Urinary bladder (tissue), 3 donors: ENCODE measurements at regions not wholly inside any gene's neighbourhood (a gene's known extent, or its start where the extent isn't known, plus 50 kb on each side); places are given as distances from the start of the nearest gene placed in this dataset.
A peak's percentile ranks its signal among the peaks of the same experiment; 100 is the strongest.
"Not testable (repeated sequence)": the region's sequence is repeated elsewhere in the genome, so short reads cannot be mapped to it uniquely, and the experiment has no call there.

Source experiments
- DNase-seq: peaks from one replicate; pipeline ENCODE4 v3.0.0-alpha.2; 2015; ENCODE audit errors: extremely low spot score
- H3K27ac ChIP-seq: one replicate; pipeline ENCODE4 v1.5.1; 2013; ENCODE audit warnings: low read depth, mild to moderate bottlenecking, moderate library complexity
- H3K36me3 ChIP-seq: one replicate; pipeline ENCODE4 v1.6.1; 2013; ENCODE audit warnings: mild to moderate bottlenecking, moderate library complexity; ENCODE audit not compliant: insufficient read depth
- H3K4me1 ChIP-seq: one replicate; pipeline ENCODE4 v1.6.1; 2013; ENCODE audit warnings: mild to moderate bottlenecking, moderate library complexity; ENCODE audit not compliant: insufficient read depth
- H3K4me3 ChIP-seq: one replicate; pipeline ENCODE4 v1.5.1; 2013; ENCODE audit warnings: low read depth, low read length
- WGBS: extraction: QIAGEN DNeasy Blood & Tissue Kit; methylation state at CpG from one replicate; pipeline ENCODE4 v1.1.7; 2013; 5-methylcytosine and 5-hydroxymethylcytosine counted together
- donor health status: healthy with polysubstance abuse.
- donor health status: healthy.

DNA sequence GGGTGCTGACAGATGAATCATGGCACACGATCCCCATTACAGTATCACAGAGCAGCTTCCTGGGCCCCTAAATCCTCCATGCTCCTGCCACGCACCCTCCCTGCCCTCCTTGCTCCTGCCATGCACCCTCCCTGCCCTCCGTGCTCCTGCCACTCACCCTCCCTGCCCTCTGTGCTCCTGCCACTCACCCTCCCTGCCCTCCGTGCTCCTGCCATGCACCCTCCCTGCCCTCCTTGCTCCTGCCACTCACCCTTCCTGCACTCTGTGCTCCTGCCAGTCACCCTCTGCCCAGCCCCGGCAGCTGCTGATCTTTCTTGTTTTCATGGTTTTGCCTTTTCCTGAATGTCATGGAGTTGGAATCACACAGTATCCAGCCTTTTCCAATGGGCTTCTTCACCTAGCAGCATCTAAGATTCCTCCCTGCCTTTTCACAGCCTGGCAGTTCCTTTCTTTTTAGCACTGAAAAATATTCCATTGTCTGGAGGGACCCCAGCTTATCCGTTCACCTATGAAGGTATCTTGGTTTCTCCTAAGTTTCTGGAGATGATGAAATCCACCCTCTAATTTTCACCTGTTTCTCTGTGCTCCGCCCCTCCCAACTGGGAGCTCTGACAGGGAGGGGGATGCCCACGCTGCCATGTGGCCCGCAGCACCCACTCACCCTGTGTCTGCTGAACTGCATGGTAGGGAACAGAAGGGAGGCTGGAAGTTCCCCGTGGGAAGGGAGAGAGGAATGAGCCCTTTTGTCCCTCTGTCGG, 142.3 kb downstream of the NPIPB11 start:
- DNase-seq, H3K4me3 ChIP-seq, H3K4me1 ChIP-seq, H3K36me3 ChIP-seq, H3K27ac ChIP-seq: not testable (repeated sequence)
- WGBS = 66% methylated on average over 11 of the region's 11 CpGs

DNA sequence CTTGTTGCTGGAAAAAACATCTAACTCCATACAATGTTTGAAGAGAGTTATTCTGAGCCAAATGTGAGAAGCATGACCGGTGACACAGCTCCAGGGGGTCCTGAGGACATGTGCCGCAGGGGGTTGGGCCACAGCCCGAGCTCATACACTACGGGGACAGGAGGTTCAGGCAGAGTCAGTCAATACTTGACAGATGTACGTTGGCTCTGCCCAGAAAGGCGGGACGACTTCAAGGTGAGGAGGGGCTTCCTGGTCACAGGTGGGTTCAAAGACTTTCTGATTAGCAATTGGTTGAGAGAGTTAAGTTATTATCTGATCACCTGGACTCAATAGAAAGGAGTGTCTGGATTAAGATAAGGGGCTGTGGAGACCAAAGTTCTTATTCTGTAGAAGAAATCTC, 143.8 kb downstream of the NPIPB11 start:
- H3K4me1 ChIP-seq, DNase-seq, H3K27ac ChIP-seq, H3K36me3 ChIP-seq, H3K4me3 ChIP-seq: not testable (repeated sequence)
- 87% methylated on average over 7 of the region's 7 CpGs for WGBS

DNA sequence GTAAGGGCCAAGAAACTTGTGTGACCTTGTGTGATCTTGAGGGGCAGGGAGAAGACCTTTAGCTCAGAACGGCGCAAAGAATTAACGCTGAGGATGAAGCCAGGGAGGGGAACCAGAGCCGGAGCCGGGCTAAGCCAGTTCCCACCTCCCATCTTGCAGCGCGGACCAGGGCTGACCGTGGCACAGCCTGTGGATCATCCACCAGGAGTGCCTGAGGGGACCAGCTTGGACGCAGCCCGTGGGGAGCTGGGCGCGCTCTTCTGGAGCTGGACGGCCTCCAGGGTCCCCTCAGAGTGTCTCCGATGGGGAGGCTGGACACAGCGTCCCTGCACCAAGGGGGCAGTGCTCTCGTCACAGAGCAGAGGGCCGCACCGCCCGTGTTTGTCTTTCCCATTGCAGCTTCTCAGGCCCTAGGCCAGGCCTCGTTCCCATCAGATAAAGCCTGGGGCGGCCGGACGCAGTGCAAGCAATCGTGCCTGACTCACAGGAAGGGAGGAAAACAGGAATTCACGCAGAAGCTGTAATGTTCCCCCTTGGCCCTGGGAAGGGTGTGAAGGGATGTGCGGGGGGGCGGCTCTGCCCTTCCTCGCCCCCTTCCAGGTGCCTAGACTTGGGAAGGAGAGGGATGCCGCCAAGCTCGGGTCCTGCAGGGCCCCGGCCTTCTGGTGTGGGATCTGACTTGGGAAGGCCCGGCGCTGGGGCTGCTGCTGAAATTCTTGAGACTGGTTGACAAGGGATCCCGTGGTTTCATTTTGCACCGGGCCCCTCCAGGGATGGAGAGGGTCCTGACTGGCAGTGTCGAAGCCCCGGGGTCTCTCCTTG, 144.9 kb downstream of the NPIPB11 start:
- H3K4me3 ChIP-seq, H3K4me1 ChIP-seq, H3K36me3 ChIP-seq, DNase-seq: not testable (repeated sequence)
- 19% methylated on average over 32 of the region's 37 CpGs for WGBS
- peak overlapping the region; percentile 73 for H3K27ac ChIP-seq

DNA sequence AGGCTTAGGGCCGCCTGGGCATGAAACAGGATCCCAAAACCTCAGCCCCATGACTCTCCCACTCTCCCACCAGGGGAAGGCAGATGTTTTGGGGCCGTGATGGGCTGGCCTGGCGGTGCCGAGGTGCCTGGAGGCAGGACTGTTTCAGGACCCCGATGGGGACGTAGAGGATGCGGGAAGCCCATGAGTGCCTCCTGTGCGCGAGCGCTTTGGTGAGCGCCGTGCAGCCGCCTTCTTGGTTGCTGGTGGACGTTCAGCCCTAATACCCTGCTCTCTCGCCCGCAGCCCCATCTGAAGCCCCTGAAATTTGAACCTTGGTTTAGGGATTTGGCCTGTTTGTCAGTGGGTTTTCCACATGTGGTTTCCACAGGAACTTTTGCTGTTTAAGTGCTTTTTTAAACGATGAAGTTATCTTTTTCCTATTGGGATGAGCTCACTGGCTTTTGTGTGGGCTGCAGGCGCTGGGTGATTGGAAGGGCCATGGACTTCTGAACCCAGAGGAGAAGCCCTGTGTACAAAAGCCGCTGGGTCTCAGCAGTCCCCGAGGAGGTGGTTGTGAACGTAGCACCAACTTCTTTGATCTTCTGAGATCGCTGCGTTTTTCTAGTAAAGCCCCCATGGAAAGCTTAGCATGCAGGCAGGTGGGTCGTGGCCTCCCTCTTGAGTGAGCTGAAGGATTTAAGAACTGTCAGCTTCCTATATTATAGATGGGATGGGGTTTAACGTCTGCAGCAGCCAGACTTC, 145.7 kb downstream of the NPIPB11 start:
- H3K4me1 ChIP-seq, H3K4me3 ChIP-seq, H3K27ac ChIP-seq, DNase-seq, H3K36me3 ChIP-seq: not testable (repeated sequence)
- WGBS = 71% methylated on average over 25 of the region's 25 CpGs

DNA sequence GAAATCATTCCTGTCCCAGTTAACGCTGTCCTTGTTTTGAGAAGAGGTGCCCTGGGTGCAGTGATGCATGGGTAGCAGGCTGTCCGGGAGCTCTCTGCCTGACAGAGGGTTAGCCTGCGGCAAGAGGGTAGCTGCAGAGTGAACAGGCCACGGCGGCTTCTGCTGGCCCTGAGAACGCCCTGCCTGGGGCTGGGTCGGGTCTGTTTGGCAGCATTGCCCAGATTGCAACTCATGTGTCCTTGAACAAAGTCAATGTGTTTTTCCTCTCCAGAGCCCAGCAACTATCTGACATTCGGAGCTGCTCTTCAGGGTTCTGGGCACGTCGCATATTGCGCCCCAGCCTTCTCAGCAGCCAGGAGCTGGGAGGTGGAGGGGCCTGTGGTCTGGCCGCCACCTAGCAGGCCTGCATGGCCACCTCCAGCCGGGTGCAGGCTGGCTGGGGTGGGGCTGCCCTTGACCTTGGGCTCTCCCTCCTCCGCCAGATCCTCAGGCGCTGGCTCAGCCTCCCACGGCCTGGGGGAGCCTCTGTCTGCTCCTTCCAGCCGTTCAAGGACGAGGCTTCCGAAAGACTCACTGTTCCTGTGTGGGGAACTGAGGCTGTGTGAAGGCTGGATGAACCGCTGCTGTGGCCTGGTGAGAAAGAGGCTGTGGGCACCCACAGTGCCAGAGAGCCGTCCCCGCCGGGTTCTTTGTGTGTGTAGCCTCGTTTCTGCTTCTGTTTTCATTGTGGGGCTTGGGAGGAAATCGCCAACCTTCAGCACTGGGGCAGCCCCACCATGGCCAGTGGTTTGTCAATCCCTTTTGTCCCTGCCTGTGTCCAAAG, 146.7 kb downstream of the NPIPB11 start:
- H3K4me3 ChIP-seq, DNase-seq, H3K4me1 ChIP-seq, H3K36me3 ChIP-seq: not testable (repeated sequence)
- peak overlapping the region; percentile 38 for H3K27ac ChIP-seq
- 68% methylated on average over 25 of the region's 25 CpGs for WGBS

DNA sequence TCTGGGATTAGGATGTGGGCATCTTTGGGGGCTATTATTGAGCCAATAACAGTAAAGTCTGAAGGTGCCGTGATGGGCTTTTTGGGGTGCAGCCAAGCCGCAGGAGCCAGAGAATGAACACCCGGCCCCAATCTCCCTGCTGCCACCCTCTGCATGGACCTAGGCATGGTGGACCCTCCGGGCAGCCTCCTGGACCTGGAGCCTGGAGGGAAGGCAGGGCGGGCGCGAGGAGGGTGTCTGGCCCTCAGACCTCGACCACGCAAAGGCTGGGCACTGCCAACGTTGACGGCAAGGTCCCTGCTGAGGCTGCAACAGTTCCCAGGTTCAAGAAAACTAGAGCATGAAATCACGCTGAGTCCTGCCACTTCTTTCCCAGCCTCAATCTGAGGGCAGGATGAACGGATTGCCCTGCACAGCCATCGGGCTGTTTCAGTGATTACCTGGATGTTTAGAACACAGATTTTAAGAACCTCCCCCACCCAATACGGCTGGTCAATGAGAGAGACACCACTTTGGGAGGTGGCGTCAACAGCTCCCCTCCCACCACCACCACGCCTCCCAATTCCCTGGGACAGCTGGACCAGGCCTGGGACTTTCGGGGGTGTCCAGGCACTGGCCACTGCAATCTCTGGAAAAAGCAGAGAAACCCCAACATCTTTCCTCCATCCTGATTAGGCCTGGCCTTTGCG, 147.4 kb downstream of the NPIPB11 start:
- H3K4me1 ChIP-seq, H3K4me3 ChIP-seq, H3K36me3 ChIP-seq, DNase-seq, H3K27ac ChIP-seq: not testable (repeated sequence)
- 92% methylated on average over 19 of the region's 19 CpGs for WGBS

DNA sequence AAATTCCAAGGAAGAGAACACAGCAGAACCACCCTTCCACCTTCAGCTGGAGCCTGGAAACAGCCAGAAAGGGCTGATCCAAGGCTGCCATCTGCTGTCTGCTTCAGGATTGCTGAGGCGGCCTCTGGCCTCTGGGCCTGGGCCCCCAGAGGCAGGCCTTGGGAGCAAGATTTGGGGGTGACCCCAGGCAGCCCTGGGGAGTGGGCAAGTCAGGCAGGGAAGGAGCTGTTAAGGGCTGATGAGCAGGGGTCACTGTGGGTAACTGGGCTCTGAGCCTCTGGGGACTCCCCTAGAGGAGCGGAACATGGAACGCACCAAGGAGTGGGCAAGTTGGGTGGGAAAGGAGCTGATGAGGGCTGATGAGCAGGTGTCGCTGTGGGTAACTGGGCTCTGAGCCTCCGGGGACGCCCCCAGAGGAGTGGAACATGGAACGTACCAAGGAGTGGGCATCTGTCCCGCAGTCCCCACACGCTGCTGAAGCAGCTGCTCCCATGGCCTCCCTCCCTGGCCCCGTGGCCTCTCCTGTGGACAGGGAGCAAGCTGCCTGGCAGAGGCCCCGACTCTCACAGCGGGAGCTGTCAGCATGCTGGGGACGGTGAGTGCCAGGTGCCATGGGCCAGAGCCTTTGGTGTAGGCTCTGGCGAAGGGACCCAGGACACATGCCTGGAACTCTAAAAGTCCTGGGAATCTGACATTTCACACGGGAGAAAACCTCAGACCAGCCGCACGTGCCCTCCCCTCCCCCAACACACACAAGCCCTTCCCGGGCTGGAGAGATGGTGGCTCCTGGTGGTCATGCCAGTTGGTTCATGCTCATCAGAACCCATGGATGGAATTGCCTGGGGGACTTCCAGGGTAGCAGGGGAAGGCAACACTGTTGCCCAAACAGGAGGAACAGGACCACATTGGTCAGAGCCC, 148.8 kb downstream of the NPIPB11 start:
- not testable (repeated sequence) for DNase-seq, H3K36me3 ChIP-seq, H3K4me1 ChIP-seq, H3K4me3 ChIP-seq, H3K27ac ChIP-seq
- 86% methylated on average over 18 of the region's 18 CpGs for WGBS

DNA sequence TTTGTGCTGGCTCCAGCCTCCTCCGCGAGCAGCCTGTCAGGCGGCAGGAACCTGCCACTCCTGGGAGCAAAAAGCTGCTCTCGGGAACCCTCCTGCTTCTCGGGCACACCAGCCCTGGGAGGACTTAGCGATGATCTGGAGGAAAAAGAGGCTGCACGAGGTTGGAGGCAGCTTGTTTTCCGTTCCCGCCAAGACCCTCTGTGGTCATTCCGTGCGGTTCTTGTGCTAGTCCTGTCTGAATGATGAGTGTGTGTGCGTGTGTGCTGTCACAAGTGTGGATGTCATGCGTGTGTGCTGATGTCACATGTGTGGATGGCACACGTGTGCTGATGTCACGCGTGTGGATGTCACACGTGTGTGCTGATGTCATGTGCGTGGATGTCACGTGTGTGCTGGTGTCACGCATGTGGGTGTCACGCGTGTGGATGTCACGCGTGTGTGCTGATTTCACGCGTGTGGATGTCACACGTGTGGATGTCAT, 150.0 kb downstream of the NPIPB11 start:
- H3K27ac ChIP-seq = no peak overlapping the region
- H3K4me3 ChIP-seq = no peak overlapping the region
- WGBS = 91% methylated on average over 27 of the region's 27 CpGs
- H3K4me1 ChIP-seq = no peaks in the 10 kb centered on the region
- no peak for DNase-seq
- no peaks in the 10 kb centered on the region for H3K36me3 ChIP-seq

DNA sequence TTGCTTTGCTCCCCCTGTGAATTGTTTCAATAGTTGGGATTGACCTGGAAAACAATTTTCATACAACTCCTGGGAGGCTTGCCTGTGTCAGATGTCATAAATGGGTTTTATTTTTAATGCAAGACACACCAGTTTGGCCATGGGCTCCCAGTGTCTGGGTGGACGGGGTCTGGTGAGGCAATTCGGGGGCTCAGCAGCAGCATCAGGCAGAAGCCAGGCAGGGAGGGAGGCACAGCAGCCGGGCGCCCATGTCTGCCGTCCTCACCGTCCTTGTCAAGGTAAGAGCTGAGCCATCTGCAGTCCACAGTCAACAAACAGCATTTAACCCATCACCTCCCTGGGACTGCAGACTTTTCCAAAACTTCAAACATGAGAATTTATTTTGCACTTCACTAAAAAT, 150.6 kb downstream of the NPIPB11 start:
- DNase-seq = not testable (repeated sequence)

DNA sequence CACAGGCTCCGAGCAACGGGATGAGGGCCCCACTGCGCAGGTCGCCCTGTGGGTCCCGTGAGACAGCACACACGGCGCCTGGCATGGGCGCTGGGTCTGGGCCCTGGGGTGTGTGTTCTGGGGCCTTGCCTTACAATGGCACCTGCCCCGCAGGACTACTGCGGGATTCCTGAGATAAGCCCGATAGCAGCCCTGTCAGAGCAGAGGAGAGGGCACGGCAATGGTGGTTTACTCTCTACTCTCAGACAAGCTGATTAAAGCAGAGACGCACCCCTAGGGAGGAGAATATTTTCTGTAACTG, 151.1 kb downstream of the NPIPB11 start:
- H3K27ac ChIP-seq, H3K4me3 ChIP-seq, H3K36me3 ChIP-seq, DNase-seq, H3K4me1 ChIP-seq: not testable (repeated sequence)
- 76% methylated on average over 13 of the region's 13 CpGs for WGBS

More for the DNA sequence above, 150.6 kb downstream of the NPIPB11 start:
- not testable (repeated sequence) for H3K27ac ChIP-seq, H3K36me3 ChIP-seq, H3K4me3 ChIP-seq, H3K4me1 ChIP-seq
- 56% methylated on average over 6 of the region's 6 CpGs for WGBS

DNA sequence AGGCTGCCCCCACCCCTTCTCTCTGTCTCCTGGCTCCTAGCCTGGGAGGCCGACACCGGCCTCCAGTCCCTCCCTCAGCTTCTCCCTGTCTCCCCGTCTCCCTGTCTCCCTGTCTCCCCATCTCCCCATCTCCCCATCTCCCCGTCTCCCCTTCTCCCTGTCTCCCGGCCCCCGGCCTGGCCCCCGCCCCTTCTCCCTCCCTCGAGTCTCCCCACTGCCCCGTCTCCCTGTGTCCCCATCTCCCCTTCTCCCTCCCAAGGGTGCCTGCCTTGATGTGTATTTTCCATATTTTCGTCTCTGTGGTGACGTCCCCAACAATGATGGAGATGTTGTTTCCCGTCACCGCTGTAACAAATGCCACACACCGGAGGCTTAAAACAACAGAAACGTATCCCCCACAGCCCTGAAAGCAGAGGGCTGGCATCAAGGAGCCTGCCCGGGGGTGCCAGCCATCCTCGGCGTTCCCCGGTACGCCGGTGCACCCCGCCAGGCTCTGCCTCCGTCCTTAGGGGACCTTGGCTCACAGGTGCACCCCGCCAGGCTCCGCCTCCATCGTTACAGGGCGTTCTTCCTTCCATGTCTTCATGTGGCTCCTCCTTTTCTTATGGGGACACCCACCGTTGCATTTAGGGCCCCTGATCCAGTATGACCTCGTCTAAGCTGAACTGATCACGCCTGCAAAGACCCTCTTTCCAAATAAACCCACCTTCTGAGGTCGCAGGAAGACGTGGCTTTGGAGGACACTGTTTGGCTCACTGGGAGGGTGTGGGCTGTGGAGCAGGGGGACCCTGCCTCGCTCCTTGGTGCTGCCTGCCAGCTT, 151.6 kb downstream of the NPIPB11 start:
- 87% methylated on average over 33 of the region's 33 CpGs for WGBS
- DNase-seq = no peak

More for the DNA sequence above, 151.6 kb downstream of the NPIPB11 start:
- Histone ChIP-seq H3K4me3 (no peak overlapping the region), H3K36me3 (no peaks in the 10 kb centered on the region), H3K27ac (no peak overlapping the region), H3K4me1 (no peaks in the 10 kb centered on the region)
